ENCODE measurements at regions not wholly inside any gene's neighbourhood (a gene's known extent, or its start where the extent isn't known, plus 50 kb on each side); places are given as distances from the start of the nearest gene placed in this dataset.

- DNase-seq (ENCODE audit: low read depth in 2 of 3, low spot score in 2 of 3): no peak
Measured at GRCh38 chr5:174189654-174190541, 144.4 kb downstream of the NSG2 start.

GRCh38 chr5:174191076-174191475 is 145.6 kb downstream of the NSG2 start:
- DNase-seq (ENCODE audit: low read depth in 2 of 3, low spot score in 2 of 3): no peak

GRCh38 chr5:174191850-174192655 is 146.5 kb downstream of the NSG2 start:
- no peak for DNase-seq (ENCODE audit: low read depth in 2 of 3, low spot score in 2 of 3)

GRCh38 chr5:174192901-174193300 is 147.4 kb downstream of the NSG2 start:
- DNase-seq (ENCODE audit: low read depth in 2 of 3, low spot score in 2 of 3): no peak

DNA sequence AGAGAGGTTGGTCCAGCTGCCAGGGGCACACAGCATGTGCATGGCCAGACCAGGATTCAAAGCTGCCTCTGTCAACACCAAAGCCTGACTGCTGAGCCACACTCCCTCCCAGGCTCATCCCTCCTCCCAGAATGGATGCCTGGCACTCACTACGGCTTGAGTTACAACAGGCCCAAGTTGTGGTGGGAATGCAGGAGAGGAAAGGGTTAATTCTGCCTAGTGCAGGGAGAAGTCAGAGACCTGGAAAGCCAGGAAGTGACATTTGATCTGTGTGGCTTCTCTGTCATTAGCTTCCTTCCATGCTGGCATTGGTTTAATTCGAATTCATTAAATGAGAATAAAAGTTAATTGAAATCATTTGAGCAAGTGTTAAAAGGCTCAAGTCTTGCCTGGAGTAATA is 150.0 kb downstream of the NSG2 start:
- DNase-seq (ENCODE audit: low read depth in 2 of 3, low spot score in 2 of 3): no peak

GRCh38 chr5:174197929-174198328 is 152.4 kb downstream of the NSG2 start:
- DNase-seq (ENCODE audit: low read depth in 2 of 3, low spot score in 2 of 3): no peak

GRCh38 chr5:174198541-174198940 is 153.0 kb downstream of the NSG2 start:
- DNase-seq (ENCODE audit: low read depth in 2 of 3, low spot score in 2 of 3): no peak

- DNase-seq (ENCODE audit: low read depth in 2 of 3, low spot score in 2 of 3): no peak
Measured at GRCh38 chr5:174202996-174203395, 157.5 kb downstream of the NSG2 start.

GRCh38 chr5:174204535-174205313 is 159.2 kb downstream of the NSG2 start:
- DNase-seq (ENCODE audit: low read depth in 2 of 3, low spot score in 2 of 3): no peak

GRCh38 chr5:174205939-174206338 is 160.4 kb downstream of the NSG2 start:
- no peak for DNase-seq (ENCODE audit: low read depth in 2 of 3, low spot score in 2 of 3)

GRCh38 chr5:174210596-174211276 is 165.2 kb downstream of the NSG2 start:
- DNase-seq (ENCODE audit: low read depth in 2 of 3, low spot score in 2 of 3): no peak

GRCh38 chr5:174211277-174211626 is 165.7 kb downstream of the NSG2 start:
- DNase-seq (ENCODE audit: low read depth in 2 of 3, low spot score in 2 of 3): no peak

DNA sequence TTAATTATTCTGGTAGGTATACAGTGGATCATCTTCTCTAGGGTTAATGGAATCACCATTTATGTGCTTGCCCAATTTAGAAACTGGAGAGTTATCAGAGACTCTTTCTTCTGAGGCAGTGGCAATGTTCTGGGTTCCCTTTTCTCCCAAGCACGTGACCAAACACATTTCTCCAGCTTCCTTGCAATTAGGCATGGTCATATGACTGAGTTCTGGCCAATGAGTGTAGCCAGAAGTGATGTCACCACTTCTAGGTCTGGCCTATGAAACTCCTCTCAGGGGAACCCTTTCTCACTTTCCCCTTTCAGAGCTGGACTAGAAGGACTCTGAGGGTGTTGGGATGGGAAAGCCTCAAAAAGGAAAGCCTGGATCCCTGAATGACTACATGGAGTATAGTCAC is 172.0 kb downstream of the NSG2 start:
- no peak for DNase-seq (ENCODE audit: low read depth in 2 of 3, low spot score in 2 of 3)

- DNase-seq (ENCODE audit: low read depth in 2 of 3, low spot score in 2 of 3): no peak
Measured at GRCh38 chr5:174218162-174218561, 172.7 kb downstream of the NSG2 start.

DNA sequence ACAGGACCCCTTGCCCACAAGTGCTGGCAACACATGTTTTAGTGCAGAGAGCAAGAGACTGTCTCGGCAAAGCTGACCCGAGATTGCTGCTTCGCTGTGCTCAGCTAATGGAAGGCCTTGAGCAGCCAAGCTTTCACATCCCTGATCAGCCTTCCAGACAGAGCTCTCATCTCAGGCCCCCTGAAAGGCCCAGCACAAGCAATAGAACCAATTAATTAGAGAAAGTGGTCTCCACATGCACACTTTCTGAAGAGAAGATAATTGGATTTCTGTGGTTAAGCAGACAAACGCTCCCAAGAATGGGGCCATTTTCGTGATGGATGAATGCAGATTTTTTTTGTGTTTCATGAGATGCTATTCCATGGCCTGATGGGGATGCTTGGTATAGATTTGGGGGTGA is 174.9 kb downstream of the NSG2 start:
- no peak for DNase-seq (ENCODE audit: low read depth in 2 of 3, low spot score in 2 of 3)

DNA sequence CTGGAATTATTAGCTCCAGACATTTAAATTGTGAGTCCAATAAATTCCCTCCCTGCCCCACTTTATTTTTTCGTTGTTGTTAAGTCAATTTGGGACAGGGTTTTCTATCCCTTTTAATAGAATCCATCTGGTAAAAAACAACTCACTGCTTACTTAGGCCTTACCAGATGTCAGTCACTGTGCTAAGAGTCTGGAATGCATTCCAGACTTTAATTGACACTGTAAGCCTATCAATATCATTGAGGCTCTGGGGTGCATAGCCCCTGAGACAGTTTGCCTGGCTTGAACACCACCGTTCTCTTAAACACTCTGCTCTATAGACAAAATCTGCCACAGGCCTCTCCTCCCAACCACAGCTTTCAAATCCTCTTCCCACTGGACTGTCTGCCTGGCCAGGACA is 175.9 kb downstream of the NSG2 start:
- DNase-seq (ENCODE audit: low read depth in 2 of 3, low spot score in 2 of 3): no peak

GRCh38 chr5:174221946-174222345 is 176.4 kb downstream of the NSG2 start:
- no peak for DNase-seq (ENCODE audit: low read depth in 2 of 3, low spot score in 2 of 3)

DNA sequence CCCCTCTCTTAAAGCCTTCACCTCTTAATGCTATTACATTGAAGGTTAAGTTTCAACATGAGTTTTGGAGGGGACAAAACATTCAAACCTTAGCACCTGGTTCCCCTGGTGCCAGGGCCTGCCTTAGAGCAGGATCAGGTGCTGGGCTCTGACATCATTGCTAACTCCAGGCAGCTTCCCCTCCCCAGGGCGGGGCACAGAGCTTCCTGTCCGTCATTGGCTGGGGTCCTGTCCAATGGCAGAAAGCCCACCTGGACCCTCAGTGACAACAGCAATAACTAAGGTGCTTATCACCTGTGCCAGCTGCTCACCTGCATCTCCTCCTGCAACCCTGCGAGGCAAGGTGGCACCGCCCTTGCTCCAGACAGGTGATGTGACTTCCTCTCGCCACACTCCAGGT is 177.4 kb downstream of the NSG2 start:
- no peak for DNase-seq (ENCODE audit: low read depth in 2 of 3, low spot score in 2 of 3)

DNA sequence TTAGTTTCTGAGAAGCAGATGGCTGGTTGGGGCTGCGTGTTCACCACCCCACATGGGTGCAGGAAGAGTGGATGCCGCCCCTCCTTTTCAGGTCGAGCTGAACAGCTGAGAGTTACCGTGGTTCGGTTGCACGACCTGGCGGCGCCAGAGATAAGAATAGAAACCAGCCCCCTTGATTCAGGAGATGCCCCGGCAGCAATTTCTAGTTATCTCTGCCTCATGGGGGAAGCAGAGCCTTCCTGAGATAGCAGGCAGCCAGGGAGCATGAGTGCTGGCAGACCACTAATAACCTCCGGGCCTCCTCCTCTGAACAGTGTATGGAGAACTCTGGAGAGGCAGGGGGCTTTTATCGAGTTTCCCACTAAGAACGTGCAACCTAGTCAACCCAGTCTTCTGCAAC is 177.8 kb downstream of the NSG2 start:
- no peak for DNase-seq (ENCODE audit: low read depth in 2 of 3, low spot score in 2 of 3)

DNA sequence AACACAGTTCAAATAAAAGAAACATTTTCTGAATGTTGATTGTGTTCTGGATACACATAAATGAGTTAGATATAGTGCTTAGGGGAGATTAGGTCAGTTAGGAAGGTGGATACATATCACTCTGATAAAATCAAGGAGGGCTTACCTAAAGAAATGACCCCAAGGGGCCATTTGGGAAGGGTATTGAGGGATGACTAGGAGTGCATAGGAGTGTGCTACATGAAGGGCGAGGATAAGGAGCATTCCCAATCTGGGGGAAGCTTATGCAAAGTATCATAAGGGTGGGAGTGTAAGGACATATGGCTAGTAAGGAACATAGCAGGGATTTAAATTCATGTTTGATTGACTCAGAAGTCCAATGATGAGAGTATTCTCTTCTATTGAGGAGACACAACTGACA is 183.6 kb downstream of the NSG2 start:
- no peak for DNase-seq (ENCODE audit: low read depth in 2 of 3, low spot score in 2 of 3)

All from activated CD8-positive, alpha-beta memory T cell treated with anti-CD3 and anti-CD28 coated beads for 48 hours (primary cell).